IMR-90 (cell line): ENCODE measurements at regions not wholly inside any gene's neighbourhood (a gene's known extent, or its start where the extent isn't known, plus 50 kb on each side); places are given as distances from the start of the nearest gene placed in this dataset.

Source experiments
- ATAC-seq: fragments of 200-7000 bp; cut with Tn5 transposase; 2 replicates; pipeline ENCODE4 v1.9.1; 2020; ENCODE audit warnings: low read depth, mild to moderate bottlenecking, moderate library complexity
- BruUV-seq: library from RNA; stranded (reverse); fragments of 400-500 nt; replicated peaks from 2 replicates; lab custom pipeline; 2021; lab: Mats Ljungman, UMichigan
- CTCF ChIA-PET: fragments of 300-600 bp; formaldehyde crosslinking; extraction: SDS; loops from one replicate; lab custom pipeline; 2021; ENCODE audit warnings: antibody characterized with exemption; lab: Yijun Ruan, JAX
- POLR2A ChIA-PET: fragments of 300-600 bp; sonication (Branson Sonifier 250); formaldehyde crosslinking; loops from one replicate; lab custom pipeline; 2022; ENCODE audit warnings: antibody characterized with exemption; ENCODE audit not compliant: unreplicated experiment; lab: Charles Lee
- DNase-seq: peaks from one replicate; pipeline ENCODE4 v3.0.0; 2013
- H2AFZ ChIP-seq: replicated peaks from 2 replicates; pipeline ENCODE3; 2013; ENCODE audit warnings: low read length, mild to moderate bottlenecking; ENCODE audit not compliant: poor library complexity
- H2AK5ac ChIP-seq: 2 replicates; pipeline ENCODE4 v1.6.1; 2013; ENCODE audit warnings: low read depth, low read length, inconsistent platforms
- H2AK9ac ChIP-seq: replicated peaks from 2 replicates; pipeline ENCODE3; 2013; ENCODE audit warnings: mild to moderate bottlenecking, low read depth, low read length, moderate library complexity; ENCODE audit not compliant: poor library complexity
- H2BK120ac ChIP-seq: 2 replicates; pipeline ENCODE4 v1.6.1; 2013; ENCODE audit warnings: low read depth, low read length, inconsistent platforms
- H2BK15ac ChIP-seq: 3 replicates; pipeline ENCODE4 v1.6.1; 2013; ENCODE audit warnings: low read depth, low read length, inconsistent platforms
- H2BK20ac ChIP-seq: 2 replicates; pipeline ENCODE4 v1.6.1; 2013; ENCODE audit warnings: low read depth, mild to moderate bottlenecking, inconsistent platforms, low read length, moderate library complexity
- H2BK5ac ChIP-seq: 2 replicates; pipeline ENCODE4 v1.6.1; 2013; ENCODE audit warnings: mild to moderate bottlenecking, low read depth, low read length, inconsistent platforms; ENCODE audit not compliant: poor library complexity, severe bottlenecking
- H3K14ac ChIP-seq: replicated peaks from 2 replicates; pipeline ENCODE4 v1.6.1; 2013; ENCODE audit warnings: low read depth, low read length, inconsistent platforms
- H3K18ac ChIP-seq: 2 replicates; pipeline ENCODE4 v1.6.1; 2013; ENCODE audit warnings: low read depth, low read length, control low read depth
- H3K23ac ChIP-seq: 2 replicates; pipeline ENCODE4 v1.6.1; 2013; ENCODE audit warnings: low read depth, low read length, inconsistent platforms
- H3K27ac ChIP-seq: 2 replicates; pipeline ENCODE4 v1.5.1; 2013; ENCODE audit warnings: mild to moderate bottlenecking, control low read depth, low read length; ENCODE audit not compliant: insufficient read depth
- H3K27me3 ChIP-seq: 2 replicates; pipeline ENCODE4 v1.6.1; 2013; ENCODE audit warnings: low read length; ENCODE audit not compliant: control insufficient read depth, insufficient read depth
- H3K36me3 ChIP-seq: 2 replicates; pipeline ENCODE4 v1.6.1; 2013; ENCODE audit warnings: low read length, mixed read lengths; ENCODE audit not compliant: control insufficient read depth, insufficient read depth
- H3K4ac ChIP-seq: 2 replicates; pipeline ENCODE4 v1.6.1; 2013; ENCODE audit warnings: low read depth, low read length, inconsistent platforms
- H3K4me1 ChIP-seq: 2 replicates; pipeline ENCODE4 v1.6.1; 2013; ENCODE audit warnings: low read length, mixed read lengths; ENCODE audit not compliant: control insufficient read depth, insufficient read depth
- H3K4me2 ChIP-seq: 2 replicates; pipeline ENCODE4 v1.6.1; 2013; ENCODE audit warnings: low read depth, mild to moderate bottlenecking, control low read depth, low read length, moderate library complexity
- H3K4me3 ChIP-seq: 2 replicates; pipeline ENCODE4 v1.5.1; 2013; ENCODE audit warnings: low read depth, mild to moderate bottlenecking, control low read depth, low read length, moderate library complexity; ENCODE audit not compliant: insufficient read depth
- H3K56ac ChIP-seq: 2 replicates; pipeline ENCODE4 v1.6.1; 2013; ENCODE audit warnings: low read length, inconsistent platforms; ENCODE audit not compliant: insufficient read depth; ENCODE audit errors: extremely low read depth
- H3K79me1 ChIP-seq, 2 experiments: 2 replicates each; pipeline ENCODE4 v1.6.1; 2013; ENCODE audit warnings: low read length in 2 of 2, inconsistent platforms in 1 of 2, low read depth in 1 of 2
- H3K9ac ChIP-seq: 2 replicates; pipeline ENCODE4 v1.6.1; 2013; ENCODE audit warnings: low read depth, low read length, control low read depth
- H3K9me1 ChIP-seq: 2 replicates; pipeline ENCODE4 v1.6.1; 2013; ENCODE audit warnings: low read length, inconsistent platforms; ENCODE audit not compliant: insufficient read depth
- H3K9me3 ChIP-seq: 2 replicates; pipeline ENCODE4 v1.6.1; 2013; ENCODE audit warnings: low read length; ENCODE audit not compliant: control insufficient read depth, insufficient read depth
- H4K20me1 ChIP-seq: 2 replicates; pipeline ENCODE4 v1.6.1; 2013; ENCODE audit warnings: low read length, inconsistent platforms; ENCODE audit not compliant: insufficient read depth
- H4K5ac ChIP-seq: 2 replicates; pipeline ENCODE4 v1.6.1; 2013; ENCODE audit warnings: mild to moderate bottlenecking, low read depth, low read length, control low read depth
- H4K8ac ChIP-seq, 2 experiments: 2 replicates each; pipeline ENCODE4 v1.6.1; 2013; ENCODE audit warnings: low read depth in 2 of 2, low read length in 2 of 2, control low read depth in 1 of 2, inconsistent platforms in 1 of 2
- H4K91ac ChIP-seq: 2 replicates; pipeline ENCODE4 v1.6.1; 2013; ENCODE audit warnings: low read depth, low read length, inconsistent platforms; ENCODE audit not compliant: insufficient read depth
- BHLHE40 ChIP-seq: fragments of 150-350 bp; IDR thresholded peaks from 2 replicates; pipeline ENCODE4 v1.6.1; 2016; ENCODE audit warnings: mild to moderate bottlenecking, low read depth, low read length
- CEBPB ChIP-seq: IDR thresholded peaks from 2 replicates; pipeline ENCODE4 v1.6.1; 2012; ENCODE audit warnings: low read depth, low read length, improper control_type of control experiment
- CHD1 ChIP-seq: IDR thresholded peaks from 2 replicates; pipeline ENCODE4 v1.6.1; 2012; ENCODE audit warnings: low read depth, low read length, improper control_type of control experiment
- ELK1 ChIP-seq: fragments of 150-350 bp; IDR thresholded peaks from 2 replicates; pipeline ENCODE4 v1.6.1; 2016; ENCODE audit warnings: low read depth, mild to moderate bottlenecking, low read length, moderate library complexity, borderline replicate concordance
- FOS ChIP-seq: fragments of 150-350 bp; IDR thresholded peaks from 2 replicates; pipeline ENCODE4 v1.6.1; 2016; ENCODE audit warnings: low read depth, low read length
- MAFK ChIP-seq: IDR thresholded peaks from 2 replicates; pipeline ENCODE4 v1.6.1; 2012; ENCODE audit warnings: low read depth, low read length, improper control_type of control experiment
- MAZ ChIP-seq: IDR thresholded peaks from 2 replicates; pipeline ENCODE4 v1.6.1; 2012; ENCODE audit warnings: low read depth, mild to moderate bottlenecking, low read length, improper control_type of control experiment, moderate library complexity, borderline replicate concordance
- MXI1 ChIP-seq: IDR thresholded peaks from 2 replicates; pipeline ENCODE4 v1.6.1; 2012; ENCODE audit warnings: low read depth, mild to moderate bottlenecking, low read length, moderate library complexity, borderline replicate concordance
- NFE2L2 ChIP-seq: fragments of 150-350 bp; IDR thresholded peaks from 2 replicates; pipeline ENCODE4 v1.6.1; 2016; ENCODE audit warnings: low read depth, mild to moderate bottlenecking, low read length
- POLR2A ChIP-seq: IDR thresholded peaks from 2 replicates; pipeline ENCODE4 v1.6.1; 2012; ENCODE audit warnings: mild to moderate bottlenecking, low read depth, low read length
- RAD21 ChIP-seq: IDR thresholded peaks from 2 replicates; pipeline ENCODE4 v1.6.1; 2012; ENCODE audit warnings: low read length, improper control_type of control experiment
- RCOR1 ChIP-seq: IDR thresholded peaks from 2 replicates; pipeline ENCODE4 v1.6.1; 2012; ENCODE audit warnings: mild to moderate bottlenecking, low read length, improper control_type of control experiment; ENCODE audit not compliant: insufficient replicate concordance
- RFX5 ChIP-seq: IDR thresholded peaks from 2 replicates; pipeline ENCODE4 v1.8.0; 2012; ENCODE audit warnings: low read depth, mild to moderate bottlenecking, low read length, moderate library complexity
- SMC3 ChIP-seq: fragments of 150-350 bp; IDR thresholded peaks from 2 replicates; pipeline ENCODE4 v1.6.1; 2016; ENCODE audit warnings: low read depth, mild to moderate bottlenecking, antibody characterized with exemption, low read length, moderate library complexity
- WGBS, 2 experiments: methylation state at CpG; one replicate each; pipeline versions ENCODE4 v1.1.5 to v1.1.7; 2013; ENCODE audit warnings: missing lambda C conversion rate in 2 of 2; ENCODE audit not compliant: insufficient read length in 1 of 2; ENCODE audit errors: extremely low coverage in 2 of 2; 5-methylcytosine and 5-hydroxymethylcytosine counted together
- dilution Hi-C: fragments of 300-500 bp; cut with HindIII; formaldehyde crosslinking; loops from one replicate; pipeline ENCODE4 v1.14.3; 2018; ENCODE audit warnings: low sequenced_read_pairs; ENCODE audit not compliant: unreplicated experiment
- in situ Hi-C: fragments of 300-500 bp; cut with MboI; formaldehyde crosslinking; loops from 3 replicates; pipeline ENCODE4 v1.14.3; 2019; ENCODE audit warnings: low sequenced_read_pairs, inconsistent platforms, mixed read lengths
- intact Hi-C: fragments of 100-400 bp; cut with micrococcal nuclease; formaldehyde crosslinking; loops from 2 replicates; pipeline ENCODE4 v1.10.0; 2022
- TF ChIP-seq, protein P1 (sequence below): fragments of 150-350 bp; IDR thresholded peaks from 2 replicates; pipeline ENCODE4 v1.6.1; 2017; ENCODE audit warnings: mild to moderate bottlenecking, antibody characterized with exemption, low read length, low read depth
- TF ChIP-seq, protein P2 (sequence below): conservative IDR thresholded peaks from 2 replicates; pipeline ENCODE4 v1.5.1; 2012; ENCODE audit warnings: mild to moderate bottlenecking, low read depth, low read length, improper control_type of control experiment

GRCh38 chr2:175304541-175304940 is 123.0 kb upstream of the ATP5MC3 start:
- Histone ChIP-seq H3K56ac (no peak overlapping the region), H2BK120ac (no peak overlapping the region), H4K91ac (no peak overlapping the region), H3K4me3 (no peak overlapping the region), H4K20me1 (no peaks in the 10 kb centered on the region), H2AK9ac (no peak overlapping the region), H3K9me3 (no peaks in the 10 kb centered on the region), H2AFZ (no peak overlapping the region), H3K9me1 (no peaks in the 10 kb centered on the region), H3K27ac (no peak overlapping the region), H2BK5ac (no peak overlapping the region), H3K79me1 (no peaks in the 10 kb centered on the region), H3K18ac (no peak overlapping the region), H3K9ac (no peak overlapping the region), H2BK20ac (no peak overlapping the region), H3K4me2 (no peak overlapping the region), H2AK5ac (no peak overlapping the region), H3K4ac (no peak overlapping the region), H3K27me3 (peaks cover 2% of the 10 kb centered on the region), H3K23ac (no peak overlapping the region), H3K4me1 (no peaks in the 10 kb centered on the region), H3K36me3 (no peaks in the 10 kb centered on the region), H3K14ac (no peak overlapping the region), H2BK15ac (no peak overlapping the region), H4K8ac (no peak overlapping the region), H4K5ac (no peak overlapping the region)
- no TSS peak for BruUV-seq
- in situ Hi-C loops (no loop called here), dilution Hi-C loops (no loop called here), intact Hi-C loops (no loop called here)
- CTCF ChIA-PET = no interaction called here
- DNase-seq (no peak), ATAC-seq (no peak)
- TF ChIP-seq, protein P1, sequence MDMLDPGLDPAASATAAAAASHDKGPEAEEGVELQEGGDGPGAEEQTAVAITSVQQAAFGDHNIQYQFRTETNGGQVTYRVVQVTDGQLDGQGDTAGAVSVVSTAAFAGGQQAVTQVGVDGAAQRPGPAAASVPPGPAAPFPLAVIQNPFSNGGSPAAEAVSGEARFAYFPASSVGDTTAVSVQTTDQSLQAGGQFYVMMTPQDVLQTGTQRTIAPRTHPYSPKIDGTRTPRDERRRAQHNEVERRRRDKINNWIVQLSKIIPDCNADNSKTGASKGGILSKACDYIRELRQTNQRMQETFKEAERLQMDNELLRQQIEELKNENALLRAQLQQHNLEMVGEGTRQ = no peak
- TF ChIP-seq MAZ (no peak), NFE2L2 (no peak), CHD1 (no peak), MAFK (no peak), POLR2A (no peak), ELK1 (no peak), BHLHE40 (no peak), FOS (no peak), RAD21 (no peak), SMC3 (no peak), CEBPB (no peak), RCOR1 (no peak), MXI1 (no peak), RFX5 (no peak)
- TF ChIP-seq, protein P2, sequence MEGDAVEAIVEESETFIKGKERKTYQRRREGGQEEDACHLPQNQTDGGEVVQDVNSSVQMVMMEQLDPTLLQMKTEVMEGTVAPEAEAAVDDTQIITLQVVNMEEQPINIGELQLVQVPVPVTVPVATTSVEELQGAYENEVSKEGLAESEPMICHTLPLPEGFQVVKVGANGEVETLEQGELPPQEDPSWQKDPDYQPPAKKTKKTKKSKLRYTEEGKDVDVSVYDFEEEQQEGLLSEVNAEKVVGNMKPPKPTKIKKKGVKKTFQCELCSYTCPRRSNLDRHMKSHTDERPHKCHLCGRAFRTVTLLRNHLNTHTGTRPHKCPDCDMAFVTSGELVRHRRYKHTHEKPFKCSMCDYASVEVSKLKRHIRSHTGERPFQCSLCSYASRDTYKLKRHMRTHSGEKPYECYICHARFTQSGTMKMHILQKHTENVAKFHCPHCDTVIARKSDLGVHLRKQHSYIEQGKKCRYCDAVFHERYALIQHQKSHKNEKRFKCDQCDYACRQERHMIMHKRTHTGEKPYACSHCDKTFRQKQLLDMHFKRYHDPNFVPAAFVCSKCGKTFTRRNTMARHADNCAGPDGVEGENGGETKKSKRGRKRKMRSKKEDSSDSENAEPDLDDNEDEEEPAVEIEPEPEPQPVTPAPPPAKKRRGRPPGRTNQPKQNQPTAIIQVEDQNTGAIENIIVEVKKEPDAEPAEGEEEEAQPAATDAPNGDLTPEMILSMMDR = no peak
- WGBS, 2 experiments = no CpG with 5 or more reads among the region's 2 CpGs
- POLR2A ChIA-PET = no interaction called here
